ENCODE measurements at regions not wholly inside any gene's neighbourhood (a gene's known extent, or its start where the extent isn't known, plus 50 kb on each side); places are given as distances from the start of the nearest gene placed in this dataset.
A peak's percentile ranks its signal among the peaks of the same experiment; 100 is the strongest.

- TF ChIP-seq POLR2A (IDR thresholded peaks at IDR 0.05) (no peak), CTCF (IDR thresholded peaks at IDR 0.05) (no peak)
- Histone ChIP-seq H3K27ac (no peak overlapping the region), H3K4me3 (no peak overlapping the region), H3K27me3 (no peaks in the 10 kb centered on the region), H3K4me1 (no peaks in the 10 kb centered on the region), H3K36me3 (no peaks in the 10 kb centered on the region), H3K9me3 (no peaks in the 10 kb centered on the region)
- DNase-seq (no peak), ATAC-seq (no peak)
- intact Hi-C loops (cut with DNase I) = no loop called here
- WGBS (ENCODE audit: insufficient coverage, low coverage, low lambda C conversion rate, missing lambda C conversion rate) = no CpG with 5 or more reads among the region's 13 CpGs
Observed at GRCh38 chr2:134158295-134158694, 95.6 kb upstream of the MGAT5 start.

DNA sequence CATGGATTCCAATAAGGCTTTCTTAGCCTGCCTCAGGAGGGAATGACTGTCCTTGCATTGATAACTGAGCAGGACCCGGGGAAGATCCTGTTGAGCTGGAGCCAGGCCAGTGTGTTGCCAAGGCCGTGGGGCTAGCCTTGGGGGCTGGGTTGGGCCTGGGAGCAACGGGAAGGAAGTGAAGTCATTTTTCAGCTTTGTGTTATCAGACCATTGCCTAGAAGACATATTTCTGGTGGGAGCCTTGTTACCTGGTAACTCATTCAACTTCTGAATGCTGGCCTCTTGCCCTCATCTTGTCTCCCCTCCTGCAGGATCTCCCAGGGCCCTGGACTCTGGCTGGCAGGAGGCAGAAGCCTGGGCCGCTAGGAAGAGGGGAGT, 92.7 kb upstream of the MGAT5 start:
- DNase-seq (peak in 1 of 3 donors; percentile 43), ATAC-seq (peak; percentile 64 to 77 (median 75))
- no peaks in the 10 kb centered on the region for H3K36me3 ChIP-seq
- intact Hi-C loops (cut with DNase I) = no loop called here
- no peak for TF ChIP-seq CTCF (IDR thresholded peaks at IDR 0.05)
- no peak for TF ChIP-seq POLR2A (IDR thresholded peaks at IDR 0.05)
- no peaks in the 10 kb centered on the region for H3K4me1 ChIP-seq
- no peak overlapping the region for H3K4me3 ChIP-seq
- H3K27me3 ChIP-seq = no peaks in the 10 kb centered on the region
- 60% methylated on average over 2 of the region's 4 CpGs for WGBS (ENCODE audit: insufficient coverage, low coverage, low lambda C conversion rate, missing lambda C conversion rate)
- H3K9me3 ChIP-seq = no peaks in the 10 kb centered on the region
- H3K27ac ChIP-seq = no peak overlapping the region

GRCh38 chr2:134163336-134163735, 90.5 kb upstream of the MGAT5 start:
- WGBS (ENCODE audit: insufficient coverage, low coverage, low lambda C conversion rate, missing lambda C conversion rate) = 94% methylated on average over 4 of the region's 4 CpGs
- H3K4me1 ChIP-seq = no peaks in the 10 kb centered on the region
- TF ChIP-seq POLR2A (IDR thresholded peaks at IDR 0.05) = no peak
- no peak for TF ChIP-seq CTCF (IDR thresholded peaks at IDR 0.05)

DNA sequence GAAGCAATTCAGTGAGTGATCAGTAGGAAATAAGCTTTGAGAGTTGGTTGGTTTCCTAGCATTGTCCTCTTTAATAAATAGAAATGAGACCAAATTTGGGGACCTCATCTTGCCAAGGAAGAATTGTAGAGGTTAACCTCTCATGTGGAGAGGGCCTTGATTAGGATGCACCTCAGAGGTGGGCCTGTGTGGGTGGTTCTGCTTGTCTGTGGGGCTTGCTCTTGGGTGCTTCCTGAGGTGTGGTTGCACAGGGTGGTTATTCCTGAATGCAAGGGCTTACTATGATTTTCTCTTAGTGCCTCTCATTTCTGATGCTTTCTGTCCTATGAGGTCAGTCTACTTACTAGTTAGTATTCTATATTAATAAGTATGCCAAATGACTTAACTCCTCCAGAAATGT, 89.6 kb upstream of the MGAT5 start:
- Histone ChIP-seq H3K27me3 (no peaks in the 10 kb centered on the region), H3K27ac (no peak overlapping the region), H3K4me3 (no peak overlapping the region), H3K9me3 (no peaks in the 10 kb centered on the region), H3K36me3 (no peaks in the 10 kb centered on the region), H3K4me1 (no peaks in the 10 kb centered on the region)
- intact Hi-C loops (cut with DNase I) = no loop called here
- DNase-seq (no peak), ATAC-seq (no peak)
- no peak for TF ChIP-seq POLR2A (IDR thresholded peaks at IDR 0.05)
- TF ChIP-seq CTCF (IDR thresholded peaks at IDR 0.05) = no peak

More at GRCh38 chr2:134163336-134163735, 90.5 kb upstream of the MGAT5 start:
- Histone ChIP-seq H3K27me3 (no peaks in the 10 kb centered on the region), H3K27ac (no peak overlapping the region), H3K9me3 (no peaks in the 10 kb centered on the region), H3K4me3 (no peak overlapping the region), H3K36me3 (no peaks in the 10 kb centered on the region)
- ATAC-seq (no peak), DNase-seq (no peak)
- intact Hi-C loops (cut with DNase I) = no loop called here

DNA sequence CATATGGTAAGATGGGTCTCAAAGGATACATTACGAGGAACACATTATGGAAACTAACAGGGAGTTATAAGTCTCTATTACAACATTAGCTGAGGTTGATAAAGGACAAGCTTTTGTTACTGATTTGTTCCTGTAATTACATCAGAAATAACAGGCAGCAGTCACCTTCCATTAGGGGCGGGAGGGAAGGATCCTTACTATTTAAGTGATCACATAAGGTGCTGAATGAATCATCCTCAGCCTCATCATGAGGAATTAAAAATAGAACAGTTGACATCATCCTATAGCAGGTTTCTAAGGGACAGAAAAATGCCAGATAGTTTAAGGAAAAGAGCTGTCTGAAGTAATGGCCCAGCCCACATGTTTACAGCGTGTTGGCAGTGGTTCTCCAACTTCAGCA, 86.9 kb upstream of the MGAT5 start:
- H3K27me3 ChIP-seq = no peaks in the 10 kb centered on the region
- 79% methylated on average over 3 of the region's 3 CpGs for WGBS (ENCODE audit: insufficient coverage, low coverage, low lambda C conversion rate, missing lambda C conversion rate)
- H3K9me3 ChIP-seq = no peaks in the 10 kb centered on the region
- no peaks in the 10 kb centered on the region for H3K4me1 ChIP-seq
- no peak for TF ChIP-seq CTCF (IDR thresholded peaks at IDR 0.05)
- no peak for TF ChIP-seq POLR2A (IDR thresholded peaks at IDR 0.05)
- no peak overlapping the region for H3K4me3 ChIP-seq
- DNase-seq (no peak), ATAC-seq (no peak)
- intact Hi-C loops (cut with DNase I) = no loop called here
- H3K36me3 ChIP-seq = no peaks in the 10 kb centered on the region
- no peak overlapping the region for H3K27ac ChIP-seq

Data from right lobe of liver (tissue), 6 donors.